HEK293 (cell line): ENCODE measurements at regions not wholly inside any gene's neighbourhood (a gene's known extent, or its start where the extent isn't known, plus 50 kb on each side); places are given as distances from the start of the nearest gene placed in this dataset.

Experiments used
- CTCF ChIA-PET: fragments of 350-600 bp; formaldehyde crosslinking; extraction: SDS; loops from one replicate; lab custom pipeline; 2021; ENCODE audit warnings: antibody characterized with exemption; lab: Yijun Ruan, JAX
- POLR2A ChIA-PET: fragments of 300-600 bp; formaldehyde crosslinking; extraction: SDS; loops from one replicate; lab custom pipeline; 2020; ENCODE audit warnings: antibody characterized with exemption, inconsistent platforms; lab: Yijun Ruan, JAX
- H3K27ac ChIP-seq: fragments of 200-500 bp; sonication (Bioruptor generic); 2 replicates; pipeline ENCODE4 v1.5.1; 2014; ENCODE audit warnings: low read depth, low read length, control low read depth, inconsistent platforms; ENCODE audit errors: extremely low read depth
- H3K36me3 ChIP-seq, 2 experiments: fragments of 200-500 bp in 1 of 2; sonication (Bioruptor generic) in 1 of 2; 1 replicate in 1 of 2; 2 replicates in 1 of 2; pipeline ENCODE4 v1.5.1; 2014 to 2017; ENCODE audit warnings: inconsistent platforms in 2 of 2, low read length in 2 of 2; ENCODE audit not compliant: control insufficient read depth in 2 of 2, insufficient read depth in 1 of 2
- H3K4me1 ChIP-seq: fragments of 200-500 bp; sonication (Bioruptor generic); 2 replicates; pipeline ENCODE4 v1.5.1; 2014; ENCODE audit warnings: mild to moderate bottlenecking, low read length, inconsistent platforms; ENCODE audit not compliant: control insufficient read depth, insufficient read depth
- H3K4me3 ChIP-seq: 2 replicates; pipeline ENCODE4 v1.5.1; 2011; ENCODE audit warnings: low read depth, mild to moderate bottlenecking, control low read depth, low read length, moderate library complexity
- H3K9me3 ChIP-seq: fragments of 200-500 bp; sonication (Bioruptor generic); 2 replicates; pipeline ENCODE4 v1.5.1; 2014; ENCODE audit warnings: low read depth, low read length, inconsistent platforms; ENCODE audit not compliant: control insufficient read depth, insufficient read depth
- FEZF1 ChIP-seq: fragments of 450-650 bp; formaldehyde crosslinking; IDR thresholded peaks from 2 replicates; pipeline ENCODE4 v1.5.1; 2016; ENCODE audit warnings: missing biosample characterization, missing genetic modification characterization
- GLI4 ChIP-seq: fragments of 450-650 bp; formaldehyde crosslinking; IDR thresholded peaks from 2 replicates; pipeline ENCODE4 v1.5.1; 2016; ENCODE audit warnings: missing biosample characterization, missing genetic modification characterization
- KLF8 ChIP-seq: fragments of 450-650 bp; formaldehyde crosslinking; IDR thresholded peaks from 2 replicates; pipeline ENCODE4 v1.5.1; 2016; ENCODE audit warnings: missing biosample characterization, missing genetic modification characterization
- OSR2 ChIP-seq: fragments of 450-650 bp; formaldehyde crosslinking; IDR thresholded peaks from 2 replicates; pipeline ENCODE4 v1.5.1; 2016; ENCODE audit warnings: missing biosample characterization, missing genetic modification characterization
- SCRT1 ChIP-seq: fragments of 450-650 bp; formaldehyde crosslinking; IDR thresholded peaks from 2 replicates; pipeline ENCODE4 v1.5.1; 2016; ENCODE audit warnings: missing biosample characterization, missing genetic modification characterization, borderline replicate concordance
- WT1 ChIP-seq: fragments of 450-650 bp; formaldehyde crosslinking; IDR thresholded peaks from 2 replicates; pipeline ENCODE4 v1.5.1; 2016; ENCODE audit warnings: missing biosample characterization, missing genetic modification characterization
- ZBTB1 ChIP-seq: fragments of 450-650 bp; formaldehyde crosslinking; IDR thresholded peaks from 2 replicates; pipeline ENCODE4 v1.5.1; 2016; ENCODE audit warnings: missing biosample characterization, missing genetic modification characterization
- ZNF132 ChIP-seq: fragments of 450-650 bp; formaldehyde crosslinking; IDR thresholded peaks from 2 replicates; pipeline ENCODE4 v1.5.1; 2017; ENCODE audit warnings: missing biosample characterization, missing genetic modification characterization, borderline replicate concordance
- ZNF133 ChIP-seq: fragments of 450-650 bp; formaldehyde crosslinking; IDR thresholded peaks from 2 replicates; pipeline ENCODE4 v1.5.1; 2016; ENCODE audit warnings: missing biosample characterization, missing genetic modification characterization
- ZNF211 ChIP-seq: fragments of 450-650 bp; formaldehyde crosslinking; IDR thresholded peaks from 2 replicates; pipeline ENCODE4 v1.5.1; 2016; ENCODE audit warnings: low read depth, missing biosample characterization, missing genetic modification characterization
- ZNF239 ChIP-seq: fragments of 450-650 bp; formaldehyde crosslinking; IDR thresholded peaks from 2 replicates; pipeline ENCODE4 v1.5.1; 2016; ENCODE audit warnings: missing biosample characterization, missing genetic modification characterization
- ZNF354C ChIP-seq: fragments of 450-650 bp; formaldehyde crosslinking; IDR thresholded peaks from 2 replicates; pipeline ENCODE4 v1.5.1; 2016; ENCODE audit warnings: missing biosample characterization, missing genetic modification characterization, low read depth, borderline replicate concordance
- ZNF433 ChIP-seq: fragments of 450-650 bp; formaldehyde crosslinking; IDR thresholded peaks from 2 replicates; pipeline ENCODE4 v1.5.1; 2016; ENCODE audit warnings: missing biosample characterization, missing genetic modification characterization, low read depth
- ZNF561 ChIP-seq: fragments of 450-650 bp; IDR thresholded peaks from 2 replicates; pipeline ENCODE4 v1.5.1; 2018; ENCODE audit warnings: missing biosample characterization, missing genetic modification characterization, borderline replicate concordance
- ZNF610 ChIP-seq: fragments of 450-650 bp; formaldehyde crosslinking; IDR thresholded peaks from 2 replicates; pipeline ENCODE4 v1.5.1; 2016; ENCODE audit warnings: missing biosample characterization, missing genetic modification characterization, borderline replicate concordance
- ZNF830 ChIP-seq: fragments of 450-650 bp; IDR thresholded peaks from 2 replicates; pipeline ENCODE4 v1.5.0; 2018; ENCODE audit warnings: missing biosample characterization, missing genetic modification characterization, low read depth, mild to moderate bottlenecking, moderate library complexity
- ZNF837 ChIP-seq: fragments of 450-650 bp; formaldehyde crosslinking; IDR thresholded peaks from 2 replicates; pipeline ENCODE4 v1.5.1; 2016; ENCODE audit warnings: missing biosample characterization, missing genetic modification characterization
- ZSCAN16 ChIP-seq: fragments of 450-650 bp; formaldehyde crosslinking; IDR thresholded peaks from 2 replicates; pipeline ENCODE4 v1.5.1; 2016; ENCODE audit warnings: missing biosample characterization, missing genetic modification characterization
- ZSCAN30 ChIP-seq: fragments of 450-650 bp; IDR thresholded peaks from 2 replicates; pipeline ENCODE4 v1.5.1; 2018; ENCODE audit warnings: missing biosample characterization, mild to moderate bottlenecking, missing genetic modification characterization, moderate library complexity
- TF ChIP-seq, protein P1 (sequence below): fragments of 450-650 bp; formaldehyde crosslinking; IDR thresholded peaks from 2 replicates; pipeline ENCODE4 v1.5.1; 2016; ENCODE audit warnings: missing biosample characterization, missing genetic modification characterization
- TF ChIP-seq, protein P2 (sequence below): fragments of 450-650 bp; formaldehyde crosslinking; conservative IDR thresholded peaks from 2 replicates; pipeline ENCODE4 v1.5.1; 2016; ENCODE audit warnings: low read depth, missing biosample characterization, missing genetic modification characterization
- TF ChIP-seq, protein P3 (sequence below): fragments of 450-650 bp; formaldehyde crosslinking; IDR thresholded peaks from 2 replicates; pipeline ENCODE4 v1.5.1; 2016; ENCODE audit warnings: missing biosample characterization, missing genetic modification characterization

DNA sequence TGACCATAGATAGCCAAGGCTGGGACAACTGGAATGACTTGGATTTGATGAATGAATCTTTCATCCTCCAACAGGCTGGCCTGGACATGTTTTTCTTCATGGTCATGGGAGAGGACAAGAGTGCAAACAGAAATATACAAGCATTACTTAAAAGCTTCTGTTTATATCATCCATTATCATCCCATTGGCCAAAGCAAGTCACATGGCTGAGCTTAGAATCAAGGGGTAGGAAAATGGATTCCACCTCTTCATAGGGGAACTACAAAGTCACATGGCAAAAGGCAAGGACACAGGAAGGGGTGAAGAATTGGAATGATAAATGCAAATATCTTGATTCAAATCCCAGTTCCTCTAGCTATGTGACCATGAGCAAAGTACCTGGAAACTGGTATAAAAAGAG, 90.2 kb upstream of the BARHL2 start:
- TF ChIP-seq ZNF610 (tag by site-specific recombination) = no peak
- no peak for TF ChIP-seq ZNF239 (tag by site-specific recombination)
- TF ChIP-seq ZBTB1 (tag by site-specific recombination) = no peak
- TF ChIP-seq OSR2 (tag by site-specific recombination) = no peak
- TF ChIP-seq ZNF211 = no peak
- TF ChIP-seq ZNF354C = no peak
- Histone ChIP-seq H3K9me3 (no peaks in the 10 kb centered on the region), H3K4me1 (no peaks in the 10 kb centered on the region), H3K27ac (no peak overlapping the region), H3K4me3 (no peak overlapping the region), H3K36me3 (no peaks in the 10 kb centered on the region)
- ChIA-PET POLR2A (no interaction called here), CTCF (no interaction called here)

DNA sequence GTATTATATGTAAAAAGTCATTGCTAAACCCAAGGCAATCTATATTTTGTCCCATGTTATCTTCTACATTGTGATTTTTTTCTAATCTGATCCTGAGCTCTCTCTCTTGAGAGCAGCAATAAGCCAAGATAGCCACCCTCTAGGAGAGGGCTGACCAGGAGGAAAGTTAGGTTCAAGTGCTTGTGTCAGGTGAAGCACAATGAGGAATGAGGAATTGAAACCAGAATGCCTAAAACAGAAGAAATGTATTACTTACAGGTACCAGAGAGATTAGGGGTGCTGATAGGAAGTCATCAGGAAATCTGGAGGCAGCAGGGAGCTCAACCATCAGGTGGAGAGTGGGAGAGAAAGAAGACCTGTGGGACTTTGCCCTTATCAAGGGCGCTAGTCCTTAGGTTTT, 85.5 kb upstream of the BARHL2 start:
- Histone ChIP-seq H3K4me1 (no peaks in the 10 kb centered on the region), H3K36me3 (no peaks in the 10 kb centered on the region), H3K4me3 (no peak overlapping the region)
- ChIA-PET POLR2A (no interaction called here), CTCF (interaction anchor here (1.0 kb wide), 1 partner anchor 18 kb away, joined by 5 read pairs; no protein-coding TSS in a partner anchor)
- TF ChIP-seq SCRT1 (tag by site-specific recombination) (no peak), ZNF133 (tag by site-specific recombination) (no peak), FEZF1 (no peak), ZNF433 (no peak), KLF8 (tag by site-specific recombination) (no peak), ZSCAN30 (tag by site-specific recombination) (no peak), ZNF830 (no peak), ZSCAN16 (tag by site-specific recombination) (no peak), ZNF837 (tag by site-specific recombination) (no peak)
- TF ChIP-seq, protein P1, sequence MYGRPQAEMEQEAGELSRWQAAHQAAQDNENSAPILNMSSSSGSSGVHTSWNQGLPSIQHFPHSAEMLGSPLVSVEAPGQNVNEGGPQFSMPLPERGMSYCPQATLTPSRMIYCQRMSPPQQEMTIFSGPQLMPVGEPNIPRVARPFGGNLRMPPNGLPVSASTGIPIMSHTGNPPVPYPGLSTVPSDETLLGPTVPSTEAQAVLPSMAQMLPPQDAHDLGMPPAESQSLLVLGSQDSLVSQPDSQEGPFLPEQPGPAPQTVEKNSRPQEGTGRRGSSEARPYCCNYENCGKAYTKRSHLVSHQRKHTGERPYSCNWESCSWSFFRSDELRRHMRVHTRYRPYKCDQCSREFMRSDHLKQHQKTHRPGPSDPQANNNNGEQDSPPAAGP (tag by site-specific recombination) = no peak
- TF ChIP-seq, all 188 proteins: peak for 0
- Histone ChIP-seq H3K27ac (no peak overlapping the region), H3K9me3 (no peaks in the 10 kb centered on the region)

DNA sequence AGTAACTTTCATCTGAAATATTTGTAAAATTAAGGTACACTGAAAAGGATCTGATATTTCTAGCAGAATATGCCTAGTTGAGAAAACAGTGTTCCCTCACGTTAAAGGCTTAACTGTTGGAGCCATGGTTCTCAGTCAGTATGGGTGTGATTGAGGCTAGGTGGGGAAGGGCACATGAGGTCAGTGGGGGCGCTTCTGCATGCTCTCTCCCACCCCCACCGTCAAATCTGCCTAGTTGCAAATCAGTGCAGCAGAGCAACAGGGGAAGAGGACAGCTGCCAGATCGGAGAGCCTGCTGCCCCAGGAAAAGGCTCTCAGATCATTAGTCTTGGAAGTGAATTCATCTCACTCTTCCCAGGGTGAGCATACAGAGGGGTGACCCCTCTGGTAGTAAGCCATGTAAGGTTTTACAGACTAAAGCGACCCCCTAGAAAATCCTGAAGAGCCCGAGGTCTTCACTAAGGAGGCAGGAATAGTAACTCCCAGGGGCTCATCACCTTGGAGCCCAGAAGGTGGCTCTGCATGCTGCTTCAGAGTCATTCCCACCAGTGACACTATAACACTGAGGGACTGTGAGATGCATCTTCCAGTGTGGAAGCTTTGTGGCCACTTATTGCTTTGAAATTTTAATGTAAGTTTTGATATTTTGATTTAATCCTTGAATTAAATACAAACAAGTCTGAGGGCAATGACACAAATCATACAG, 83.1 kb upstream of the BARHL2 start:
- Histone ChIP-seq H3K27ac (no peak overlapping the region), H3K4me3 (no peak overlapping the region), H3K4me1 (no peaks in the 10 kb centered on the region), H3K9me3 (no peaks in the 10 kb centered on the region), H3K36me3 (no peaks in the 10 kb centered on the region)
- TF ChIP-seq ZNF561 (tag by site-specific recombination) (no peak), ZNF132 (tag by site-specific recombination) (no peak), WT1 (no peak), GLI4 (tag by site-specific recombination) (no peak)
- TF ChIP-seq, protein P2, sequence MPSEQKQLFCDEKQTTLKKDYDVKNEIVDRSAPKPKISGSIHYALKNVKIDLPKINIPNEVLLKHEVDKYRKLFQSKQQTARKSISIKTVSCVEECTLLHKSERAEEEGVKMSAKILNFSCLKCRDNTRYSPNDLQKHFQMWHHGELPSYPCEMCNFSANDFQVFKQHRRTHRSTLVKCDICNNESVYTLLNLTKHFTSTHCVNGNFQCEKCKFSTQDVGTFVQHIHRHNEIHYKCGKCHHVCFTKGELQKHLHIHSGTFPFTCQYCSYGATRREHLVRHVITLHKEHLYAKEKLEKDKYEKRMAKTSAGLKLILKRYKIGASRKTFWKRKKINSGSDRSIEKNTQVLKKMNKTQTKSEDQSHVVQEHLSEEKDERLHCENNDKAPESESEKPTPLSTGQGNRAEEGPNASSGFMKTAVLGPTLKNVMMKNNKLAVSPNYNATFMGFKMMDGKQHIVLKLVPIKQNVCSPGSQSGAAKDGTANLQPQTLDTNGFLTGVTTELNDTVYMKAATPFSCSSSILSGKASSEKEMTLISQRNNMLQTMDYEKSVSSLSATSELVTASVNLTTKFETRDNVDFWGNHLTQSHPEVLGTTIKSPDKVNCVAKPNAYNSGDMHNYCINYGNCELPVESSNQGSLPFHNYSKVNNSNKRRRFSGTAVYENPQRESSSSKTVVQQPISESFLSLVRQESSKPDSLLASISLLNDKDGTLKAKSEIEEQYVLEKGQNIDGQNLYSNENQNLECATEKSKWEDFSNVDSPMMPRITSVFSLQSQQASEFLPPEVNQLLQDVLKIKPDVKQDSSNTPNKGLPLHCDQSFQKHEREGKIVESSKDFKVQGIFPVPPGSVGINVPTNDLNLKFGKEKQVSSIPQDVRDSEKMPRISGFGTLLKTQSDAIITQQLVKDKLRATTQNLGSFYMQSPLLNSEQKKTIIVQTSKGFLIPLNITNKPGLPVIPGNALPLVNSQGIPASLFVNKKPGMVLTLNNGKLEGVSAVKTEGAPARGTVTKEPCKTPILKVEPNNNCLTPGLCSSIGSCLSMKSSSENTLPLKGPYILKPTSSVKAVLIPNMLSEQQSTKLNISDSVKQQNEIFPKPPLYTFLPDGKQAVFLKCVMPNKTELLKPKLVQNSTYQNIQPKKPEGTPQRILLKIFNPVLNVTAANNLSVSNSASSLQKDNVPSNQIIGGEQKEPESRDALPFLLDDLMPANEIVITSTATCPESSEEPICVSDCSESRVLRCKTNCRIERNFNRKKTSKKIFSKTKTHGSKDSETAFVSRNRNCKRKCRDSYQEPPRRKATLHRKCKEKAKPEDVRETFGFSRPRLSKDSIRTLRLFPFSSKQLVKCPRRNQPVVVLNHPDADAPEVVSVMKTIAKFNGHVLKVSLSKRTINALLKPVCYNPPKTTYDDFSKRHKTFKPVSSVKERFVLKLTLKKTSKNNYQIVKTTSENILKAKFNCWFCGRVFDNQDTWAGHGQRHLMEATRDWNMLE (tag by site-specific recombination) = no peak
- TF ChIP-seq, protein P3, sequence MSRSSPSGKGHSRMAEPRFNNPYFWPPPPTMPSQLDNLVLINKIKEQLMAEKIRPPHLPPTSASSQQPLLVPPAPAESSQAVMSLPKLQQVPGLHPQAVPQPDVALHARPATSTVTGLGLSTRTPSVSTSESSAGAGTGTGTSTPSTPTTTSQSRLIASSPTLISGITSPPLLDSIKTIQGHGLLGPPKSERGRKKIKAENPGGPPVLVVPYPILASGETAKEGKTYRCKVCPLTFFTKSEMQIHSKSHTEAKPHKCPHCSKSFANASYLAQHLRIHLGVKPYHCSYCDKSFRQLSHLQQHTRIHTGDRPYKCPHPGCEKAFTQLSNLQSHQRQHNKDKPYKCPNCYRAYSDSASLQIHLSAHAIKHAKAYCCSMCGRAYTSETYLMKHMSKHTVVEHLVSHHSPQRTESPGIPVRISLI (tag by site-specific recombination) = no peak
- POLR2A ChIA-PET = no interaction called here
- CTCF ChIA-PET = no interaction called here
